GM12878 (cell line): ENCODE measurements at regions not wholly inside any gene's neighbourhood (a gene's known extent, or its start where the extent isn't known, plus 50 kb on each side); places are given as distances from the start of the nearest gene placed in this dataset.
"Not testable (repeated sequence)": the region's sequence is repeated elsewhere in the genome, so short reads cannot be mapped to it uniquely, and the experiment has no call there.

Source experiments
- NRF1 ChIP-seq: conservative IDR thresholded peaks from 2 replicates; pipeline ENCODE4 v1.6.1; 2011; ENCODE audit warnings: mild to moderate bottlenecking, low read depth, low read length, improper control_type of control experiment
- SMC3 ChIP-seq: IDR thresholded peaks from 2 replicates; pipeline ENCODE4 v1.6.1; 2011; ENCODE audit warnings: low read length, improper control_type of control experiment, borderline replicate concordance
- TAF1 ChIP-seq: IDR thresholded peaks from 2 replicates; pipeline ENCODE4 v1.6.1; 2011; ENCODE audit warnings: mild to moderate bottlenecking, low read depth, low read length, borderline replicate concordance
- YY1 ChIP-seq: IDR thresholded peaks from 2 replicates; pipeline ENCODE4 v1.6.1; 2011; ENCODE audit warnings: low read depth, mild to moderate bottlenecking, low read length

DNA sequence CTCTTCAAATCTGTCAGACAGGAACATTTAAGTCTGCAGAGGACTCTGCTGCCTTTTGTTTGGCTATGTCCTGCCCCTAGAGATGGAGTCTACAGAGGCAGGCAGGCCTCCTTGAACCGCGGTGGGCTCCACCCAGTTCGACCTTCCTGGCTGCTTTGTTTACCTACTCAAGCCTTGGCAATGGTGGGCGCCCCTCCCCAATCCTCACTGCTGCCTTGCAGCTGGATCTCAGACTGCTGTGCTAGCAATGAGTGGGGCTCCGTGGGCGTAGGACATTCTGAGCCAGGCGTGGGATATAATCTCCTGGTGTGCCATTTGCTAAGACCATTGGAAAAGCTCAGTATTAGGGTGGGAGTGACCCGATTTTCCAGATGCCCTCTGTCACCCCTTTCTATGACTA lies 250.7 kb upstream of the PKP2 start:
- not testable (repeated sequence) for TF ChIP-seq NRF1, SMC3, TAF1, YY1
